Nephron progenitor cell (in vitro differentiated cells): ENCODE measurements at regions not wholly inside any gene's neighbourhood (a gene's known extent, or its start where the extent isn't known, plus 50 kb on each side); places are given as distances from the start of the nearest gene placed in this dataset.

ENCODE experiments used
- DNase-seq: peaks from one replicate; pipeline ENCODE4 v3.0.0; 2021
- H3K27ac Mint-ChIP-seq: 2 replicates; pipeline ENCODE4 v1.8.0; 2021; ENCODE audit warnings: mild to moderate bottlenecking, moderate library complexity, mixed read lengths
- H3K27me3 Mint-ChIP-seq: 2 replicates; pipeline ENCODE4 v1.8.0; 2021; ENCODE audit warnings: mild to moderate bottlenecking, low read depth, mixed read lengths; ENCODE audit not compliant: poor library complexity
- H3K36me3 Mint-ChIP-seq: 2 replicates; pipeline ENCODE4 v1.8.0; 2021; ENCODE audit warnings: low read depth, mixed read lengths
- H3K4me1 Mint-ChIP-seq: 2 replicates; pipeline ENCODE4 v1.8.0; 2021; ENCODE audit warnings: mixed read lengths
- H3K4me3 Mint-ChIP-seq: 2 replicates; pipeline ENCODE4 v1.8.0; 2021; ENCODE audit warnings: mild to moderate bottlenecking, moderate library complexity, mixed read lengths
- H3K9me3 Mint-ChIP-seq: 2 replicates; pipeline ENCODE4 v1.8.0; 2021; ENCODE audit warnings: mild to moderate bottlenecking, moderate library complexity, mixed read lengths
- TF ChIP-seq, protein P1 (sequence below): fragments of 200-600 bp; sonication (generic); IDR thresholded peaks from 2 replicates; pipeline ENCODE4 v1.5.0; 2021; ENCODE audit warnings: antibody characterized with exemption

DNA sequence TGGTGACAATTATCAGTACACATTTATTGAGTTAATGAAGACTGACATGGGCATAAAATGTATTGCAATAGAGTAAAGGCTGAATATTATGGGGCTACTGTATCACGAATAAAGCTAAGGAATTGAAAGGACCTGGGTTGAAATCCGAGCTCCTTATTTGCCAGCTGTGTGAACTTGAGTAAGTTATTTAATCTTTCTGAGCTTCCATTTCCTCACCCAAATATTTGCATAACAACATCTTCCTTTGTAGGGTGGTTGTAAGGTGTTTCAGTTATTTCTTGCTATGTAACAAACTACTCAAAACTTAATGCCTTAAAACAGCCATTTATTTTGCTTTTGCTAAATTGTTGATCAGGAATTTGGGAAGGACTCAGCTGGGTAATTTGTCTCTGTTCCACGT is 111.1 kb upstream of the TSC22D2 start:
- Mint-ChIP-seq H3K9me3 (peaks cover under 1% of the 10 kb centered on the region), H3K27me3 (peaks cover 6% of the 10 kb centered on the region)

DNA sequence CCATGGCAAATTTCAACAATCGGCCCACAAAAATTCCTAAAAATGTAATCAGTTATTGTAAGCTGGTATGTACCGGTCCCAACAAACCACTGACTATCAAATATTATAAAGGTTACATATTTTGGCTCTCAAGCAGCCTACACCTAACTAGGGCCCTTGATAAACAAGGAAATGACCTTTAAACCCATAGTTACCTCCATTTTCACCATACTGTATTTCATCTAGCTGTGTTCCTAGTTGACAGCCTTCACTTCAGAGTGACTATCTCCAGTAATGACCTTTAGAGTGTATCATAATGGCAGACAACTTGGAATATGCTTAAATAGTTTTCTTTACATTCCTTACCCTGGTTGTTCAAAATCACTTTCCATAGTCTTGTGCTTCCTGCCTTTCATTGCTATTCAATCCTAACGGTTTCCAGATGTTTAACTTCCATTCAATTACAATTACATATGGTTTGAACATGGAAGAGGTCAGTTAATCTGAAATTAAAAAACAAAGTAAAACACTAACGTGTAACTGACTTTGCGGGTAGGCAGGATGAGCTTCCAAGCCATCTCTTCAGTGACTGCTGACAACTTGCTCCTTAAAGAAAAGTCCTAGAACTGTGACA is 111.9 kb upstream of the TSC22D2 start:
- TF ChIP-seq, protein P1, sequence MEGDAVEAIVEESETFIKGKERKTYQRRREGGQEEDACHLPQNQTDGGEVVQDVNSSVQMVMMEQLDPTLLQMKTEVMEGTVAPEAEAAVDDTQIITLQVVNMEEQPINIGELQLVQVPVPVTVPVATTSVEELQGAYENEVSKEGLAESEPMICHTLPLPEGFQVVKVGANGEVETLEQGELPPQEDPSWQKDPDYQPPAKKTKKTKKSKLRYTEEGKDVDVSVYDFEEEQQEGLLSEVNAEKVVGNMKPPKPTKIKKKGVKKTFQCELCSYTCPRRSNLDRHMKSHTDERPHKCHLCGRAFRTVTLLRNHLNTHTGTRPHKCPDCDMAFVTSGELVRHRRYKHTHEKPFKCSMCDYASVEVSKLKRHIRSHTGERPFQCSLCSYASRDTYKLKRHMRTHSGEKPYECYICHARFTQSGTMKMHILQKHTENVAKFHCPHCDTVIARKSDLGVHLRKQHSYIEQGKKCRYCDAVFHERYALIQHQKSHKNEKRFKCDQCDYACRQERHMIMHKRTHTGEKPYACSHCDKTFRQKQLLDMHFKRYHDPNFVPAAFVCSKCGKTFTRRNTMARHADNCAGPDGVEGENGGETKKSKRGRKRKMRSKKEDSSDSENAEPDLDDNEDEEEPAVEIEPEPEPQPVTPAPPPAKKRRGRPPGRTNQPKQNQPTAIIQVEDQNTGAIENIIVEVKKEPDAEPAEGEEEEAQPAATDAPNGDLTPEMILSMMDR = no peak

More for the DNA sequence above, 111.1 kb upstream of the TSC22D2 start:
- TF ChIP-seq, protein P1 = no peak
- Mint-ChIP-seq H3K4me1 (peaks cover 65% of the 10 kb centered on the region), H3K36me3 (no peaks in the 10 kb centered on the region), H3K4me3 (no peak overlapping the region), H3K27ac (peak overlapping the region; percentile 7)
- DNase-seq = no peak

DNA sequence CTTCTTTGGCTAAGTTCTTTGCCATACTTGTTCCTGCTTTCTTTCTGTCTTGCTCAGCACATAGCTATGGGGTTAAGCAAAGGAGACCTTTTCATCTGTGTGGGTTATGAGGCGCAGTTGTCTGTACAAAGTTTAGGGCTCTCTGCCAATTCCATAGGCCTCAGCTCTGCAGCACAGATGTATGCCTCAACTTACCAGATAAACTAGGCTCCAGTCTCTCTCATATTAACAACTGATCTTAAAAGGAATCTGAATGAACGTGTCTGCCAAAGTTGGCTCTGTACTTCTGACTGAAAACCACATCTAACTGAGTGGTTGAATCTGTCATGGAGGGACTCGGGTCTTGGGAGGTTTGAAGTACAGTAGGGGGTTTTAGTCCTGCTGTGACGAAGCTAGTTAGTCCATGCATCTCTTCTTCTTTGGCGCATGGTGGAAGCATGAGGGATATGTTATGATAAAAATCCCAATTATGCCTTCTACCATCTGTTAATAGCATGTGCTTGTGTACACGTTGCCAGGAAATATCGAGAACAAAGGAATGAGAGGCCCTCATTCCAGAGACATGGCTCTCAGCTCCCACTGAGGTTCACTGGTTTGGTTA is 114.6 kb upstream of the TSC22D2 start:
- H3K27me3 Mint-ChIP-seq = peaks cover 8% of the 10 kb centered on the region
- H3K4me3 Mint-ChIP-seq = no peak overlapping the region
- H3K27ac Mint-ChIP-seq = no peak overlapping the region
- peaks cover 32% of the 10 kb centered on the region for H3K4me1 Mint-ChIP-seq
- peaks cover 12% of the 10 kb centered on the region for H3K9me3 Mint-ChIP-seq
- TF ChIP-seq, protein P1 = no peak
- peaks cover 6% of the 10 kb centered on the region for H3K36me3 Mint-ChIP-seq
- DNase-seq = no peak

More for the DNA sequence above, 111.9 kb upstream of the TSC22D2 start:
- Mint-ChIP-seq H3K9me3 (peaks cover 8% of the 10 kb centered on the region), H3K27ac (peak overlapping the region; percentile 7), H3K27me3 (peaks cover 6% of the 10 kb centered on the region), H3K4me3 (no peak overlapping the region), H3K36me3 (peaks cover 6% of the 10 kb centered on the region), H3K4me1 (peaks cover 58% of the 10 kb centered on the region)
- no peak for DNase-seq

DNA sequence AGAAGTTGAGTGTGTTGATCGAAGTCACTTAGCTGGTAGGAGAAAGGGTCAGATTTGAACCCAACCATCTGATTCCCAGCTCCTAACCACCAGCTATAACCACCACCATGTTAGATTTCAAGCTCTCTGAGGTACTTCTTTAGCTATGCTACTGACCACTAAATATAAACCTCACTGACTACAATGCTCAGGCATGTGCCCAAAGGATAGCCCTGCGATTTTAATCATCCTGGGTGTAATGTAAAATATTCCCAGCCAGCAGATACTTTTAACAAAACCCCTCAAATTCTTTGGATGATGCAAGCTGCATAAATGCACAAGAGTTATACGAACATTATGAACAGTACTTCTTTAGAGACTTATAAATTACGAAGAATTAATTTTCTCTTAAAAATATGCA is 115.2 kb upstream of the TSC22D2 start:
- Mint-ChIP-seq H3K27ac (no peak overlapping the region), H3K4me1 (peaks cover 30% of the 10 kb centered on the region), H3K36me3 (peaks cover 6% of the 10 kb centered on the region), H3K9me3 (peaks cover 12% of the 10 kb centered on the region), H3K27me3 (peaks cover 8% of the 10 kb centered on the region), H3K4me3 (no peak overlapping the region)
- DNase-seq = no peak
- TF ChIP-seq, protein P1 = no peak

DNA sequence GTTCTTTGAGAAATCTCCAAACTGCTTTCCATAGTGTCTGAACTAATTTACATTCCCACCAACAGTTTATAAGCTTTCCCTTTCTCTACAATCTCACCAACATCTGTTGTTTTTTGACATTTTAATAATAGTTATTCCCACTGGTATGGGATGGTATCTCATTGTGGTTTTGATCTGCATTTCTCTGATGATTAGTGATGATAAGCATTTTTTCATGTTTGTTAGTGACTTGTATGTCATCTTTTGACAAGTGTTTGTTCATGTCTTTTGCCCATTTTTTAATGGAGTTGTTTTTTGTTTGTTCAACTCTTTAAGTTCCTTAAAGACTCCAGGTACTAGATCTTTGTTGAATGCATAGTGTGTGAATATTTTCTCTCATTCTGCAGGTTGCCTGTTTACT is 116.6 kb upstream of the TSC22D2 start:
- H3K4me1 Mint-ChIP-seq = peaks cover 19% of the 10 kb centered on the region
- peaks cover 8% of the 10 kb centered on the region for H3K27me3 Mint-ChIP-seq
- DNase-seq = no peak
- peaks cover 6% of the 10 kb centered on the region for H3K36me3 Mint-ChIP-seq
- TF ChIP-seq, protein P1 = no peak
- H3K9me3 Mint-ChIP-seq = peaks cover 12% of the 10 kb centered on the region
- H3K4me3 Mint-ChIP-seq = no peak overlapping the region
- no peak overlapping the region for H3K27ac Mint-ChIP-seq
